GM18520 (cell line): ENCODE measurements at regions not wholly inside any gene's neighbourhood (a gene's known extent, or its start where the extent isn't known, plus 50 kb on each side); places are given as distances from the start of the nearest gene placed in this dataset.

Experiments used
- ATAC-seq: cut with Tn5 transposase; IDR thresholded peaks from one replicate; pipeline ENCODE4 v1.9.1; 2021; ENCODE audit not compliant: unreplicated experiment

DNA sequence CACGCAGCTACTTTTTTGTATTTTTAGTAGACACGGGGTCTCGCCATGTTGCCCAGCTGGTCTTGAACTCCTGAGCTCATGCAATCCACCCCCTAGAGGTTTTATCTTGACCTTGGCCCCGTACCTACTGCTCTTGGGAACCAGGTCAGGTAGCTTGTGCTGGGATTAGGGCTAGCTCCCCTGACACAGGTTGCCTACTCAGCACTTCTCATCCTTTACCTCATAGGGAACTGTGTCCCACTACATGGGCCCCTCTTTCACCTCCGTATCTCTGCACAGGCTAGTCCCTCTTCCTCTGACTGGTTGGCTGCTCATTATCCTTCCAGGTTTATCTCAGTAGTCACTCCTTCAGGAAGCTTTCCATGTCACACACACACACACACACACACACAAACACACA lies 58.0 kb upstream of the ITPRID1 start:
- no peak for ATAC-seq

GRCh38 chr7:31456646-31457368 lies 57.1 kb upstream of the ITPRID1 start:
- ATAC-seq: no peak

DNA sequence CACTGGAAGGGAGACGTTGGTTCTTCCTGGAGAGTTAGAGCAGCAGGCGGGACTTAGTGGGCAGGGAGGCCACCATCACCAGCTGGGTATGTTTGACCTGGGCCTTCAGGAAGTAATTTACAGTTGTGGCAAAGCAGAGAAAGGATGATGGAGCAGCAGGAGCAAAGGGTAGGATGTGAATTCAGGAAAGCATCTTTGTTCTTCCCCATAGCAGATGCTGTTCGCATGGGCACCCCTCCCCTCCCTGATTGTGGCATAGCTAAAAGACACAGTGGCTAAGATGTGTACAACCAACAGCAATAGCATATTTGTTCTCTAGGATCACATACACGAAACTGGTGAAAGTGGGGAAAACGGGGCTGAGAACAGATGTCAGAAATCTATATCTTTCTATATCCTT lies 56.3 kb upstream of the ITPRID1 start:
- no peak for ATAC-seq

DNA sequence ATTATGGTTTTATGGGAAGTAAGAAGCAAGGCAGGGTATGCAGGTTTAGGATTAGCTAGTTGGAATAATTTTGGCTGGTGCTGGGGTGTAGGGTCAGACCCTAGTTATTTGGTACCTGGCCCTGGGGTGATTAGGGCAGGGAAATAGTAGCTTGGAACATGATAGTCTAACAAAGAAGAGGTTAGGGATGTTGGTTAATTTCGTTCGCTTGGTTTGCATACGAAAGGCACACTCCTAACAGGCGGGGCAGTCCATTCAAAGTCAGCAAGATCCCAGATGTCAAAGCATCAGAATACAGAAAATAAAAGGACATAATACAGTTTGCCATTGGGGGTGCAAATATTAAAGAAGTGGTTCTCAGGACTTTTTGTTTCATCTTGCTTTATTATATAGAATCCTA lies 55.7 kb upstream of the ITPRID1 start:
- ATAC-seq: no peak

- no peak for ATAC-seq
These were observed 51.3 kb upstream of the ITPRID1 start for GRCh38 chr7:31462636-31463035.
